ENCODE measurements at regions not wholly inside any gene's neighbourhood (a gene's known extent, or its start where the extent isn't known, plus 50 kb on each side); places are given as distances from the start of the nearest gene placed in this dataset.
"Not testable (repeated sequence)": the region's sequence is repeated elsewhere in the genome, so short reads cannot be mapped to it uniquely, and the experiment has no call there.

GRCh38 chr5:21574438-21574837, 1278.7 kb downstream of the CDH12 start:
- peak in 1 of 2 donors; percentile 55 for DNase-seq (ENCODE audit: low read depth in 2 of 2)
- Histone ChIP-seq H3K9me3 (ENCODE audit: control insufficient read depth, insufficient read depth, low read depth, low read length) (no peaks in the 10 kb centered on the region), H3K36me3 (ENCODE audit: control insufficient read depth, insufficient read depth, low read length) (no peaks in the 10 kb centered on the region), H3K79me2 (ENCODE audit: control insufficient read depth, insufficient read depth, low read length) (no peaks in the 10 kb centered on the region), H3K4me2 (ENCODE audit: extremely low read depth, insufficient read depth, low read length) (no peak overlapping the region), H3K27ac (ENCODE audit: insufficient read depth, low read length) (no peak overlapping the region), H3K4me3 (replicated peaks in 1 of 4; ENCODE audit: control extremely low read depth in 1 of 4, insufficient read depth in 1 of 4, low read depth in 3 of 4, low read length in 4 of 4) (no peak overlapping the region), H4K20me1 (ENCODE audit: control insufficient read depth, extremely low read depth, insufficient read depth, low read length) (no peaks in the 10 kb centered on the region), H2AFZ (ENCODE audit: low read length) (no peak overlapping the region), H3K4me1 (ENCODE audit: control insufficient read depth, extremely low read depth, insufficient read depth, low read length) (no peaks in the 10 kb centered on the region), H3K27me3 (ENCODE audit: control insufficient read depth, insufficient read depth, low read length) (no peaks in the 10 kb centered on the region), H3K9ac (ENCODE audit: insufficient read depth, low read length) (no peak overlapping the region)
- TF ChIP-seq CTCF (conservative IDR thresholded peaks at IDR 0.05 in 1 of 2, IDR thresholded peaks at IDR 0.05 in 1 of 2; ENCODE audit: low read depth in 1 of 2, low read length in 2 of 2) (no peak), EZH2 (IDR thresholded peaks at IDR 0.05; ENCODE audit: low read length, missing control alignments) (no peak)

GRCh38 chr5:21573416-21574314, 1279.5 kb downstream of the CDH12 start:
- Histone ChIP-seq H3K4me2 (ENCODE audit: extremely low read depth, insufficient read depth, low read length) (no peak overlapping the region), H3K27ac (ENCODE audit: insufficient read depth, low read length) (no peak overlapping the region), H3K9ac (ENCODE audit: insufficient read depth, low read length) (no peak overlapping the region), H3K36me3 (ENCODE audit: control insufficient read depth, insufficient read depth, low read length) (no peaks in the 10 kb centered on the region), H3K9me3 (ENCODE audit: control insufficient read depth, insufficient read depth, low read depth, low read length) (no peaks in the 10 kb centered on the region), H3K4me3 (replicated peaks in 1 of 4; ENCODE audit: control extremely low read depth in 1 of 4, insufficient read depth in 1 of 4, low read depth in 3 of 4, low read length in 4 of 4) (no peak overlapping the region), H3K79me2 (ENCODE audit: control insufficient read depth, insufficient read depth, low read length) (no peaks in the 10 kb centered on the region), H3K27me3 (ENCODE audit: control insufficient read depth, insufficient read depth, low read length) (no peaks in the 10 kb centered on the region), H3K4me1 (ENCODE audit: control insufficient read depth, extremely low read depth, insufficient read depth, low read length) (no peaks in the 10 kb centered on the region), H4K20me1 (ENCODE audit: control insufficient read depth, extremely low read depth, insufficient read depth, low read length) (no peaks in the 10 kb centered on the region), H2AFZ (ENCODE audit: low read length) (no peak overlapping the region)
- no peak for TF ChIP-seq EZH2 (IDR thresholded peaks at IDR 0.05; ENCODE audit: low read length, missing control alignments)
- TF ChIP-seq CTCF (conservative IDR thresholded peaks at IDR 0.05 in 1 of 2, IDR thresholded peaks at IDR 0.05 in 1 of 2; ENCODE audit: low read depth in 1 of 2, low read length in 2 of 2), result no peak
- no peak for DNase-seq (ENCODE audit: low read depth in 2 of 2)

- H3K79me2 ChIP-seq (ENCODE audit: control insufficient read depth, insufficient read depth, low read length); H3K27me3 ChIP-seq (ENCODE audit: control insufficient read depth, insufficient read depth, low read length); H3K4me2 ChIP-seq (ENCODE audit: extremely low read depth, insufficient read depth, low read length); H3K4me3 ChIP-seq (replicated peaks in 1 of 4; ENCODE audit: control extremely low read depth in 1 of 4, insufficient read depth in 1 of 4, low read depth in 3 of 4, low read length in 4 of 4); H3K4me1 ChIP-seq (ENCODE audit: control insufficient read depth, extremely low read depth, insufficient read depth, low read length); H4K20me1 ChIP-seq (ENCODE audit: control insufficient read depth, extremely low read depth, insufficient read depth, low read length); H3K9me3 ChIP-seq (ENCODE audit: control insufficient read depth, insufficient read depth, low read depth, low read length); H3K9ac ChIP-seq (ENCODE audit: insufficient read depth, low read length); DNase-seq (ENCODE audit: low read depth in 2 of 2); H2AFZ ChIP-seq (ENCODE audit: low read length); H3K36me3 ChIP-seq (ENCODE audit: control insufficient read depth, insufficient read depth, low read length); H3K27ac ChIP-seq (ENCODE audit: insufficient read depth, low read length): not testable (repeated sequence)
Observed at GRCh38 chr5:21571196-21571595, 1281.9 kb downstream of the CDH12 start.

- not testable (repeated sequence) for H3K9ac ChIP-seq (ENCODE audit: insufficient read depth, low read length); DNase-seq (ENCODE audit: low read depth in 2 of 2)
Observed at GRCh38 chr5:21559109-21559508, 1294.0 kb downstream of the CDH12 start.

GRCh38 chr5:21552263-21552662, 1300.9 kb downstream of the CDH12 start:
- not testable (repeated sequence) for H3K9ac ChIP-seq (ENCODE audit: insufficient read depth, low read length); H3K79me2 ChIP-seq (ENCODE audit: control insufficient read depth, insufficient read depth, low read length); H3K27me3 ChIP-seq (ENCODE audit: control insufficient read depth, insufficient read depth, low read length); H3K4me1 ChIP-seq (ENCODE audit: control insufficient read depth, extremely low read depth, insufficient read depth, low read length); H3K27ac ChIP-seq (ENCODE audit: insufficient read depth, low read length); H2AFZ ChIP-seq (ENCODE audit: low read length); H3K9me3 ChIP-seq (ENCODE audit: control insufficient read depth, insufficient read depth, low read depth, low read length); H3K4me2 ChIP-seq (ENCODE audit: extremely low read depth, insufficient read depth, low read length); H3K4me3 ChIP-seq (replicated peaks in 1 of 4; ENCODE audit: control extremely low read depth in 1 of 4, insufficient read depth in 1 of 4, low read depth in 3 of 4, low read length in 4 of 4); DNase-seq (ENCODE audit: low read depth in 2 of 2); H4K20me1 ChIP-seq (ENCODE audit: control insufficient read depth, extremely low read depth, insufficient read depth, low read length); H3K36me3 ChIP-seq (ENCODE audit: control insufficient read depth, insufficient read depth, low read length)

More at GRCh38 chr5:21559109-21559508, 1294.0 kb downstream of the CDH12 start:
- H3K4me1 ChIP-seq (ENCODE audit: control insufficient read depth, extremely low read depth, insufficient read depth, low read length); H3K9me3 ChIP-seq (ENCODE audit: control insufficient read depth, insufficient read depth, low read depth, low read length); H2AFZ ChIP-seq (ENCODE audit: low read length); H4K20me1 ChIP-seq (ENCODE audit: control insufficient read depth, extremely low read depth, insufficient read depth, low read length); H3K4me3 ChIP-seq (replicated peaks in 1 of 4; ENCODE audit: control extremely low read depth in 1 of 4, insufficient read depth in 1 of 4, low read depth in 3 of 4, low read length in 4 of 4); H3K27me3 ChIP-seq (ENCODE audit: control insufficient read depth, insufficient read depth, low read length); H3K4me2 ChIP-seq (ENCODE audit: extremely low read depth, insufficient read depth, low read length); H3K36me3 ChIP-seq (ENCODE audit: control insufficient read depth, insufficient read depth, low read length); H3K79me2 ChIP-seq (ENCODE audit: control insufficient read depth, insufficient read depth, low read length); H3K27ac ChIP-seq (ENCODE audit: insufficient read depth, low read length): not testable (repeated sequence)

Data from fibroblast of lung (primary cell).